Activated naive CD8-positive, alpha-beta T cell (primary cell): ENCODE measurements at regions not wholly inside any gene's neighbourhood (a gene's known extent, or its start where the extent isn't known, plus 50 kb on each side); places are given as distances from the start of the nearest gene placed in this dataset.
"Not testable (repeated sequence)": the region's sequence is repeated elsewhere in the genome, so short reads cannot be mapped to it uniquely, and the experiment has no call there.

Experiments
- H3K27ac Mint-ChIP-seq: one replicate; pipeline ENCODE4 v1.8.0; 2021; ENCODE audit warnings: mixed read lengths
- H3K27me3 Mint-ChIP-seq: one replicate; pipeline ENCODE4 v1.8.0; 2021; ENCODE audit warnings: mixed read lengths
- H3K36me3 Mint-ChIP-seq: one replicate; pipeline ENCODE4 v1.8.0; 2021; ENCODE audit warnings: mixed read lengths
- H3K4me1 Mint-ChIP-seq: one replicate; pipeline ENCODE4 v1.8.0; 2021; ENCODE audit warnings: low read depth, mixed read lengths
- H3K4me3 Mint-ChIP-seq: one replicate; pipeline ENCODE4 v1.8.0; 2021; ENCODE audit warnings: mild to moderate bottlenecking, mixed read lengths
- H3K9me3 Mint-ChIP-seq: one replicate; pipeline ENCODE4 v1.8.0; 2021; ENCODE audit warnings: low read depth, mixed read lengths

GRCh38 chr1:34369701-34370455 lies 193.2 kb downstream of the C1orf94 start:
- Mint-ChIP-seq H3K4me3 (no peak overlapping the region), H3K36me3 (no peaks in the 10 kb centered on the region), H3K27ac (no peak overlapping the region), H3K4me1 (peaks cover 5% of the 10 kb centered on the region), H3K27me3 (peaks cover 34% of the 10 kb centered on the region), H3K9me3 (no peaks in the 10 kb centered on the region)

GRCh38 chr1:34370748-34371147 lies 194.0 kb downstream of the C1orf94 start:
- H3K36me3 Mint-ChIP-seq = no peaks in the 10 kb centered on the region
- H3K4me3 Mint-ChIP-seq = no peak overlapping the region
- H3K4me1 Mint-ChIP-seq = peaks cover 5% of the 10 kb centered on the region
- H3K27me3 Mint-ChIP-seq = peaks cover 32% of the 10 kb centered on the region
- no peaks in the 10 kb centered on the region for H3K9me3 Mint-ChIP-seq
- no peak overlapping the region for H3K27ac Mint-ChIP-seq

- not testable (repeated sequence) for H3K9me3 Mint-ChIP-seq, H3K27ac Mint-ChIP-seq, H3K4me1 Mint-ChIP-seq, H3K36me3 Mint-ChIP-seq, H3K4me3 Mint-ChIP-seq
- H3K27me3 Mint-ChIP-seq = peaks cover 31% of the 10 kb centered on the region
Observed at GRCh38 chr1:34371179-34371578, 194.5 kb downstream of the C1orf94 start.

GRCh38 chr1:34371829-34372532 lies 195.3 kb downstream of the C1orf94 start:
- H3K27ac Mint-ChIP-seq = no peak overlapping the region
- H3K27me3 Mint-ChIP-seq = peaks cover 31% of the 10 kb centered on the region

GRCh38 chr1:34372891-34373290 lies 196.2 kb downstream of the C1orf94 start:
- Mint-ChIP-seq H3K27me3 (peaks cover 33% of the 10 kb centered on the region), H3K27ac (no peak overlapping the region), H3K4me3 (no peak overlapping the region), H3K36me3 (no peaks in the 10 kb centered on the region), H3K9me3 (no peaks in the 10 kb centered on the region), H3K4me1 (no peaks in the 10 kb centered on the region)

More at GRCh38 chr1:34371829-34372532, 195.3 kb downstream of the C1orf94 start:
- Mint-ChIP-seq H3K36me3 (no peaks in the 10 kb centered on the region), H3K4me3 (no peak overlapping the region), H3K4me1 (peaks cover 2% of the 10 kb centered on the region), H3K9me3 (no peaks in the 10 kb centered on the region)

- Mint-ChIP-seq H3K9me3 (no peaks in the 10 kb centered on the region), H3K4me3 (no peak overlapping the region), H3K27ac (no peak overlapping the region), H3K36me3 (no peaks in the 10 kb centered on the region), H3K4me1 (no peaks in the 10 kb centered on the region), H3K27me3 (peaks cover 32% of the 10 kb centered on the region)
Observed at GRCh38 chr1:34373912-34374311, 197.2 kb downstream of the C1orf94 start.

- Mint-ChIP-seq H3K9me3 (no peaks in the 10 kb centered on the region), H3K27me3 (peaks cover 34% of the 10 kb centered on the region), H3K4me1 (no peaks in the 10 kb centered on the region), H3K4me3 (no peak overlapping the region), H3K36me3 (no peaks in the 10 kb centered on the region), H3K27ac (no peak overlapping the region)
Observed at GRCh38 chr1:34376531-34376930, 199.8 kb downstream of the C1orf94 start.

- Mint-ChIP-seq H3K27me3 (peaks cover 33% of the 10 kb centered on the region), H3K27ac (no peak overlapping the region), H3K4me1 (no peaks in the 10 kb centered on the region), H3K36me3 (no peaks in the 10 kb centered on the region), H3K9me3 (no peaks in the 10 kb centered on the region), H3K4me3 (no peak overlapping the region)
Observed at GRCh38 chr1:34378968-34379856, 202.5 kb downstream of the C1orf94 start.

- no peaks in the 10 kb centered on the region for H3K4me1 Mint-ChIP-seq
- no peak overlapping the region for H3K4me3 Mint-ChIP-seq
- no peaks in the 10 kb centered on the region for H3K9me3 Mint-ChIP-seq
- no peak overlapping the region for H3K27ac Mint-ChIP-seq
- peaks cover 28% of the 10 kb centered on the region for H3K27me3 Mint-ChIP-seq
- H3K36me3 Mint-ChIP-seq = no peaks in the 10 kb centered on the region
Observed at GRCh38 chr1:34379911-34380310, 203.2 kb downstream of the C1orf94 start.

- Mint-ChIP-seq H3K4me3 (no peak overlapping the region), H3K27me3 (peaks cover 28% of the 10 kb centered on the region), H3K9me3 (no peaks in the 10 kb centered on the region), H3K4me1 (no peaks in the 10 kb centered on the region), H3K27ac (no peak overlapping the region), H3K36me3 (no peaks in the 10 kb centered on the region)
Observed at GRCh38 chr1:34380526-34381124, 203.9 kb downstream of the C1orf94 start.

GRCh38 chr1:34389974-34390373 lies 213.3 kb downstream of the C1orf94 start:
- H3K4me3 Mint-ChIP-seq = no peak overlapping the region
- H3K9me3 Mint-ChIP-seq = peaks cover 21% of the 10 kb centered on the region
- no peak overlapping the region for H3K27ac Mint-ChIP-seq
- no peaks in the 10 kb centered on the region for H3K36me3 Mint-ChIP-seq
- no peaks in the 10 kb centered on the region for H3K4me1 Mint-ChIP-seq
- peaks cover 14% of the 10 kb centered on the region for H3K27me3 Mint-ChIP-seq

GRCh38 chr1:34396042-34396441 lies 219.3 kb downstream of the C1orf94 start:
- Mint-ChIP-seq H3K36me3 (no peaks in the 10 kb centered on the region), H3K27me3 (peaks cover 16% of the 10 kb centered on the region), H3K27ac (no peak overlapping the region), H3K4me1 (no peaks in the 10 kb centered on the region), H3K4me3 (no peak overlapping the region), H3K9me3 (peaks cover 3% of the 10 kb centered on the region)

- Mint-ChIP-seq H3K4me3 (no peak overlapping the region), H3K36me3 (no peaks in the 10 kb centered on the region), H3K27me3 (peaks cover 12% of the 10 kb centered on the region), H3K27ac (no peak overlapping the region), H3K9me3 (no peaks in the 10 kb centered on the region), H3K4me1 (no peaks in the 10 kb centered on the region)
Observed at GRCh38 chr1:34398241-34398915, 221.7 kb downstream of the C1orf94 start.

- H3K4me3 Mint-ChIP-seq = no peak overlapping the region
- H3K9me3 Mint-ChIP-seq = no peaks in the 10 kb centered on the region
- H3K27me3 Mint-ChIP-seq = peaks cover 12% of the 10 kb centered on the region
- no peaks in the 10 kb centered on the region for H3K36me3 Mint-ChIP-seq
- H3K4me1 Mint-ChIP-seq = no peaks in the 10 kb centered on the region
- no peak overlapping the region for H3K27ac Mint-ChIP-seq
Observed at GRCh38 chr1:34398916-34399275, 222.2 kb downstream of the C1orf94 start.
